Neuronal stem cell (in vitro differentiated cells): ENCODE measurements at regions not wholly inside any gene's neighbourhood (a gene's known extent, or its start where the extent isn't known, plus 50 kb on each side); places are given as distances from the start of the nearest gene placed in this dataset.

Experiments used
- DNase-seq: peaks from one replicate; pipeline ENCODE4 v3.0.0-alpha.2; 2013; ENCODE audit warnings: low spot score
- H2AFZ ChIP-seq: one replicate; pipeline ENCODE4 v1.6.1; 2013; ENCODE audit warnings: mild to moderate bottlenecking, low read length, inconsistent platforms
- H2AK5ac ChIP-seq: 2 replicates; pipeline ENCODE4 v1.6.1; 2013; ENCODE audit warnings: low read depth, mild to moderate bottlenecking, inconsistent platforms, low read length, moderate library complexity, mixed read lengths
- H2BK120ac ChIP-seq: 2 replicates; pipeline ENCODE4 v1.6.1; 2013; ENCODE audit warnings: low read depth, mild to moderate bottlenecking, inconsistent platforms, low read length, moderate library complexity, mixed read lengths
- H2BK12ac ChIP-seq: one replicate; pipeline ENCODE4 v1.6.1; 2013; ENCODE audit warnings: low read length, inconsistent platforms
- H2BK15ac ChIP-seq: 2 replicates; pipeline ENCODE4 v1.6.1; 2013; ENCODE audit warnings: mild to moderate bottlenecking, low read length, inconsistent platforms, mixed read lengths
- H2BK5ac ChIP-seq: one replicate; pipeline ENCODE4 v1.6.1; 2013; ENCODE audit warnings: inconsistent platforms, mild to moderate bottlenecking, low read length, moderate library complexity
- H3K14ac ChIP-seq: one replicate; pipeline ENCODE4 v1.6.1; 2013; ENCODE audit warnings: low read length, inconsistent platforms
- H3K18ac ChIP-seq: 2 replicates; pipeline ENCODE4 v1.6.1; 2013; ENCODE audit warnings: low read length, inconsistent platforms
- H3K23ac ChIP-seq: 2 replicates; pipeline ENCODE4 v1.6.1; 2013; ENCODE audit warnings: low read depth, mild to moderate bottlenecking, mixed read lengths, low read length, inconsistent platforms; ENCODE audit not compliant: poor library complexity
- H3K27ac ChIP-seq: replicated peaks from 3 replicates; pipeline ENCODE4 v1.5.1; 2013; ENCODE audit warnings: low read length, inconsistent platforms
- H3K27me3 ChIP-seq, 3 experiments: 2 replicates each; pipeline ENCODE4 v1.6.1; 2013; ENCODE audit warnings: low read length in 3 of 3, mild to moderate bottlenecking in 2 of 3, inconsistent platforms in 1 of 3, low read depth in 1 of 3, mixed read lengths in 1 of 3, moderate library complexity in 1 of 3; ENCODE audit not compliant: control insufficient read depth in 3 of 3, insufficient read depth in 3 of 3
- H3K36me3 ChIP-seq, 2 donors: replicated peaks in 1 of 2; 2 replicates each; pipeline ENCODE4 v1.6.1; 2013; ENCODE audit warnings: low read length in 2 of 2; ENCODE audit not compliant: control insufficient read depth in 2 of 2, insufficient read depth in 2 of 2
- H3K4ac ChIP-seq: 2 replicates; pipeline ENCODE4 v1.6.1; 2013; ENCODE audit warnings: inconsistent platforms, mild to moderate bottlenecking, low read length, moderate library complexity
- H3K4me1 ChIP-seq, 2 donors: 1 replicate in 1 of 2; 2 replicates in 1 of 2; pipeline ENCODE4 v1.6.1; 2013; ENCODE audit warnings: low read length in 2 of 2, low read depth in 1 of 2; ENCODE audit not compliant: control insufficient read depth in 2 of 2, insufficient read depth in 1 of 2
- H3K4me2 ChIP-seq: one replicate; pipeline ENCODE4 v1.6.1; 2013; ENCODE audit warnings: mild to moderate bottlenecking, low read length, inconsistent platforms; ENCODE audit not compliant: insufficient read depth, poor library complexity, severe bottlenecking
- H3K4me3 ChIP-seq, 2 donors: 2 replicates each; pipeline ENCODE4 v1.5.1; 2013; ENCODE audit warnings: low read length in 2 of 2, mild to moderate bottlenecking in 2 of 2, inconsistent platforms in 1 of 2, moderate library complexity in 1 of 2
- H3K79me1 ChIP-seq: one replicate; pipeline ENCODE4 v1.6.1; 2013; ENCODE audit warnings: low read depth, mild to moderate bottlenecking, inconsistent platforms, low read length, moderate library complexity
- H3K9ac ChIP-seq: one replicate; pipeline ENCODE4 v1.6.1; 2013; ENCODE audit warnings: mild to moderate bottlenecking, low read depth, low read length, inconsistent platforms; ENCODE audit not compliant: poor library complexity
- H3K9me3 ChIP-seq, 2 donors: replicated peaks in 1 of 2; 2 replicates each; pipeline versions ENCODE3 to v1.6.1; 2013; ENCODE audit warnings: low read length in 2 of 2, mild to moderate bottlenecking in 2 of 2, inconsistent platforms in 1 of 2, low read depth in 1 of 2, mixed read lengths in 1 of 2, moderate library complexity in 1 of 2; ENCODE audit not compliant: control insufficient read depth in 2 of 2, insufficient read depth in 1 of 2
- H4K8ac ChIP-seq: one replicate; pipeline ENCODE4 v1.6.1; 2013; ENCODE audit warnings: low read depth, mild to moderate bottlenecking, inconsistent platforms, low read length, moderate library complexity
- H4K91ac ChIP-seq: one replicate; pipeline ENCODE4 v1.6.1; 2013; ENCODE audit warnings: low read length, low read depth, mild to moderate bottlenecking, inconsistent platforms; ENCODE audit not compliant: poor library complexity
- WGBS, 2 donors: extraction: QIAGEN DNeasy Blood & Tissue Kit; methylation state at CpG; one replicate each; pipeline ENCODE4 v1.1.7; 2013; ENCODE audit warnings: missing lambda C conversion rate in 2 of 2, mixed read lengths in 1 of 2; ENCODE audit not compliant: insufficient read length in 2 of 2, insufficient replicate concordance in 1 of 2; ENCODE audit errors: extremely low coverage in 2 of 2; 5-methylcytosine and 5-hydroxymethylcytosine counted together

- Histone ChIP-seq H3K4me1 (no peaks in the 10 kb centered on the region), H2AFZ (no peak overlapping the region), H3K4me2 (no peak overlapping the region), H4K8ac (no peak overlapping the region), H4K91ac (no peak overlapping the region), H2BK15ac (no peak overlapping the region), H3K9ac (no peak overlapping the region), H2AK5ac (no peak overlapping the region), H3K36me3 (peaks cover 2 to 6% of the 10 kb centered on the region in 2 donors), H2BK5ac (no peak overlapping the region), H3K9me3 (peaks cover 3 to 5% of the 10 kb centered on the region in 2 donors), H3K27me3 (no peaks in the 10 kb centered on the region), H3K23ac (no peak overlapping the region), H3K14ac (no peak overlapping the region), H2BK120ac (no peak overlapping the region), H3K4ac (no peak overlapping the region), H3K18ac (no peak overlapping the region), H3K27ac (no peak overlapping the region), H2BK12ac (no peak overlapping the region), H3K4me3 (no peak overlapping the region), H3K79me1 (no peaks in the 10 kb centered on the region)
- no peak for DNase-seq
- WGBS, 2 donors = no CpG with 5 or more reads among the region's 8 CpGs
These were observed 121.5 kb downstream of the KATNIP start for GRCh38 chr16:27671410-27671809.

GRCh38 chr16:27676839-27677238, 126.9 kb downstream of the KATNIP start:
- Histone ChIP-seq H3K23ac (no peak overlapping the region), H3K4me2 (no peak overlapping the region), H3K9me3 (peaks cover 3 to 5% of the 10 kb centered on the region in 2 donors), H3K14ac (no peak overlapping the region), H2AK5ac (no peak overlapping the region), H4K91ac (no peak overlapping the region), H2AFZ (no peak overlapping the region), H3K4me3 (no peak overlapping the region), H2BK12ac (no peak overlapping the region), H3K79me1 (no peaks in the 10 kb centered on the region), H2BK120ac (no peak overlapping the region), H3K27me3 (no peaks in the 10 kb centered on the region), H3K36me3 (peaks cover 8 to 32% of the 10 kb centered on the region in 2 donors), H3K4ac (no peak overlapping the region), H4K8ac (no peak overlapping the region), H3K18ac (no peak overlapping the region), H3K4me1 (peaks cover 0 to 2% of the 10 kb centered on the region in 2 donors), H3K9ac (no peak overlapping the region), H3K27ac (no peak overlapping the region), H2BK15ac (no peak overlapping the region), H2BK5ac (no peak overlapping the region)
- no peak for DNase-seq
- WGBS, 2 donors = no CpG with 5 or more reads among the region's 4 CpGs

- no peak overlapping the region for H3K4me2 ChIP-seq
- no peak overlapping the region for H4K8ac ChIP-seq
- no peak overlapping the region for H3K27ac ChIP-seq
- no peaks in the 10 kb centered on the region for H3K27me3 ChIP-seq
- no peak overlapping the region for H3K14ac ChIP-seq
- no peak overlapping the region for H4K91ac ChIP-seq
- no peaks in the 10 kb centered on the region for H3K79me1 ChIP-seq
- no peak overlapping the region for H3K23ac ChIP-seq
- H2BK12ac ChIP-seq = no peak overlapping the region
- no peak overlapping the region for H2BK5ac ChIP-seq
- H2AK5ac ChIP-seq = no peak overlapping the region
- DNase-seq = no peak
- H2AFZ ChIP-seq = no peak overlapping the region
- no peak overlapping the region for H3K18ac ChIP-seq
- WGBS, 2 donors = no CpG with 5 or more reads among the region's 3 CpGs
- H2BK15ac ChIP-seq = no peak overlapping the region
- H3K4me1 ChIP-seq = peaks cover 0 to 2% of the 10 kb centered on the region in 2 donors
- peaks cover 10 to 36% of the 10 kb centered on the region in 2 donors for H3K36me3 ChIP-seq
- no peak overlapping the region for H2BK120ac ChIP-seq
- H3K4me3 ChIP-seq = no peak overlapping the region
- H3K4ac ChIP-seq = no peak overlapping the region
- peaks cover 3 to 5% of the 10 kb centered on the region in 2 donors for H3K9me3 ChIP-seq
- H3K9ac ChIP-seq = no peak overlapping the region
These were observed 127.3 kb downstream of the KATNIP start for GRCh38 chr16:27677263-27677662.

- Histone ChIP-seq H2AK5ac (no peak overlapping the region), H4K91ac (no peak overlapping the region), H3K18ac (no peak overlapping the region), H3K4me3 (no peak overlapping the region), H3K14ac (no peak overlapping the region), H2BK120ac (no peak overlapping the region), H2BK5ac (no peak overlapping the region), H3K4me2 (no peak overlapping the region), H4K8ac (no peak overlapping the region), H3K9me3 (peaks cover 2 to 3% of the 10 kb centered on the region in 2 donors), H3K9ac (no peak overlapping the region), H3K36me3 (peaks cover 10 to 33% of the 10 kb centered on the region in 2 donors), H2BK12ac (no peak overlapping the region), H3K23ac (no peak overlapping the region), H3K27me3 (peaks cover 0 to under 1% (median 0%) of the 10 kb centered on the region in 3 experiments), H3K27ac (no peak overlapping the region), H3K79me1 (peaks cover 2% of the 10 kb centered on the region), H3K4me1 (peaks cover 0 to 2% of the 10 kb centered on the region in 2 donors), H2BK15ac (no peak overlapping the region), H2AFZ (no peak overlapping the region), H3K4ac (no peak overlapping the region)
- no peak for DNase-seq
- WGBS, 2 donors = no CpG with 5 or more reads among the region's 3 CpGs
These were observed 129.0 kb downstream of the KATNIP start for GRCh38 chr16:27678955-27679354.
